ENCODE measurements at regions not wholly inside any gene's neighbourhood (a gene's known extent, or its start where the extent isn't known, plus 50 kb on each side); places are given as distances from the start of the nearest gene placed in this dataset.

DNA sequence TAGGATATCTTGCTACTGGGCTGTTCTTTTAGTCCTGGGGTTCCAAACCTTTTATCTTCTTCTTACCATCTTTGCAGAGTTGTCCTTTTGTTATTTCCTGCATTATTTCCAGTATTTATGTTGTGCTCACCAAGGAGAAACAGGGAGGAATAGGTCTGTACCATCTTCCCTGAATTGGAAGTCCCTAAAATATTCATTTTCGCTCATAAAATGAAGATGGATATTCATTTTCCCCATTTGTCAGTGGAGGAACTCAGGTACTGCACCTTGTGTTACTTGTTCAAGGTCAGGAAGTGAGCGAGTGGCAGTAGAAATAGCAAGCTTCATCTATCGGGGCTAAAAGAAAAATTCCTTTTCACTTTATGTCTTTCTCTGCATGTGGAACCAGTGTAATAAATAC lies 989.7 kb downstream of the CDH11 start:
- TF ChIP-seq, protein P1, sequence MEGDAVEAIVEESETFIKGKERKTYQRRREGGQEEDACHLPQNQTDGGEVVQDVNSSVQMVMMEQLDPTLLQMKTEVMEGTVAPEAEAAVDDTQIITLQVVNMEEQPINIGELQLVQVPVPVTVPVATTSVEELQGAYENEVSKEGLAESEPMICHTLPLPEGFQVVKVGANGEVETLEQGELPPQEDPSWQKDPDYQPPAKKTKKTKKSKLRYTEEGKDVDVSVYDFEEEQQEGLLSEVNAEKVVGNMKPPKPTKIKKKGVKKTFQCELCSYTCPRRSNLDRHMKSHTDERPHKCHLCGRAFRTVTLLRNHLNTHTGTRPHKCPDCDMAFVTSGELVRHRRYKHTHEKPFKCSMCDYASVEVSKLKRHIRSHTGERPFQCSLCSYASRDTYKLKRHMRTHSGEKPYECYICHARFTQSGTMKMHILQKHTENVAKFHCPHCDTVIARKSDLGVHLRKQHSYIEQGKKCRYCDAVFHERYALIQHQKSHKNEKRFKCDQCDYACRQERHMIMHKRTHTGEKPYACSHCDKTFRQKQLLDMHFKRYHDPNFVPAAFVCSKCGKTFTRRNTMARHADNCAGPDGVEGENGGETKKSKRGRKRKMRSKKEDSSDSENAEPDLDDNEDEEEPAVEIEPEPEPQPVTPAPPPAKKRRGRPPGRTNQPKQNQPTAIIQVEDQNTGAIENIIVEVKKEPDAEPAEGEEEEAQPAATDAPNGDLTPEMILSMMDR (IDR thresholded peaks at IDR 0.05), result no peak
- TF ChIP-seq POLR2A (IDR thresholded peaks at IDR 0.05), result no peak

Measured in uterus (tissue), 2 donors.